Neural progenitor cell (in vitro differentiated cells): ENCODE measurements at regions not wholly inside any gene's neighbourhood (a gene's known extent, or its start where the extent isn't known, plus 50 kb on each side); places are given as distances from the start of the nearest gene placed in this dataset.
A peak's percentile ranks its signal among the peaks of the same experiment; 100 is the strongest.

ENCODE experiments used
- DNase-seq: peaks from one replicate; pipeline ENCODE4 v3.0.0-alpha.2; 2016; ENCODE audit warnings: low spot score
- H2AFZ ChIP-seq: fragments of 200-600 bp; sonication (generic); replicated peaks from 2 replicates; pipeline ENCODE4 v1.6.1; 2016; ENCODE audit warnings: antibody characterized with exemption
- H3F3A ChIP-seq: fragments of 200-600 bp; sonication (generic); 2 replicates; pipeline ENCODE4 v1.6.1; 2016; ENCODE audit warnings: antibody characterized with exemption, low read depth
- H3K27ac ChIP-seq: fragments of 200-600 bp; sonication (generic); 2 replicates; pipeline ENCODE4 v1.5.1; 2016; ENCODE audit warnings: mild to moderate bottlenecking
- H3K27me3 ChIP-seq: fragments of 200-600 bp; sonication (generic); 2 replicates; pipeline ENCODE4 v1.6.1; 2016; ENCODE audit warnings: mild to moderate bottlenecking, moderate library complexity
- H3K36me3 ChIP-seq: fragments of 200-600 bp; sonication (generic); 2 replicates; pipeline ENCODE4 v1.5.1; 2016
- H3K4me1 ChIP-seq: fragments of 200-600 bp; sonication (generic); 2 replicates; pipeline ENCODE4 v1.6.1; 2016; ENCODE audit warnings: mixed run types
- H3K4me2 ChIP-seq: fragments of 200-600 bp; sonication (generic); 2 replicates; pipeline ENCODE4 v1.6.1; 2016
- H3K4me3 ChIP-seq: fragments of 200-600 bp; sonication (generic); 2 replicates; pipeline ENCODE4 v1.5.1; 2016
- H3K79me2 ChIP-seq: fragments of 200-600 bp; sonication (generic); 2 replicates; pipeline ENCODE4 v1.6.1; 2016; ENCODE audit warnings: low read depth
- H3K9ac ChIP-seq: fragments of 200-600 bp; sonication (generic); 2 replicates; pipeline ENCODE4 v1.6.1; 2016
- H3K9me3 ChIP-seq: fragments of 200-600 bp; sonication (generic); 2 replicates; pipeline ENCODE4 v1.5.1; 2016; ENCODE audit warnings: low read depth
- H4K20me1 ChIP-seq: fragments of 200-600 bp; sonication (generic); 2 replicates; pipeline ENCODE4 v1.6.1; 2016; ENCODE audit warnings: low read depth
- H3K27ac Mint-ChIP-seq: 3 replicates; pipeline ENCODE4 v1.8.0; 2021; ENCODE audit warnings: mixed read lengths
- H3K27me3 Mint-ChIP-seq: 2 replicates; pipeline ENCODE4 v1.8.0; 2022; ENCODE audit warnings: low read depth, mild to moderate bottlenecking, inconsistent platforms, moderate library complexity, mixed read lengths; ENCODE audit not compliant: insufficient read depth
- H3K36me3 Mint-ChIP-seq: 3 replicates; pipeline ENCODE4 v1.8.0; 2021; ENCODE audit warnings: mixed read lengths
- H3K4me1 Mint-ChIP-seq: 3 replicates; pipeline ENCODE4 v1.8.0; 2021; ENCODE audit warnings: mixed read lengths
- H3K4me3 Mint-ChIP-seq: 3 replicates; pipeline ENCODE4 v1.8.0; 2021; ENCODE audit warnings: mild to moderate bottlenecking, moderate library complexity, mixed read lengths
- H3K9me3 Mint-ChIP-seq: 3 replicates; pipeline ENCODE4 v1.8.0; 2020; ENCODE audit warnings: mixed read lengths
- CTCF ChIP-seq: fragments of 200-600 bp; sonication (generic); IDR thresholded peaks from 2 replicates; pipeline ENCODE4 v1.5.1; 2017; ENCODE audit warnings: antibody characterized with exemption, mild to moderate bottlenecking
- EZH2 ChIP-seq: fragments of 200-600 bp; sonication (generic); IDR thresholded peaks from 2 replicates; pipeline ENCODE4 v1.6.1; 2017; ENCODE audit warnings: antibody characterized with exemption, mild to moderate bottlenecking, moderate library complexity
- EZH2phosphoT487 ChIP-seq: fragments of 200-600 bp; sonication (generic); IDR thresholded peaks from 2 replicates; pipeline ENCODE4 v1.6.1; 2017; ENCODE audit warnings: antibody characterized with exemption

- Histone ChIP-seq H3K9me3 (no peaks in the 10 kb centered on the region), H3K9ac (no peak overlapping the region), H3K4me2 (no peak overlapping the region), H3K4me3 (no peak overlapping the region), H4K20me1 (no peaks in the 10 kb centered on the region), H3K36me3 (no peaks in the 10 kb centered on the region), H3K27ac (no peak overlapping the region), H2AFZ (no peak overlapping the region), H3K27me3 (no peaks in the 10 kb centered on the region), H3K4me1 (peaks cover 12% of the 10 kb centered on the region), H3K79me2 (no peaks in the 10 kb centered on the region), H3F3A (no peaks in the 10 kb centered on the region)
- H3K27ac Mint-ChIP-seq, result no peak overlapping the region
- H3K36me3 Mint-ChIP-seq, result no peaks in the 10 kb centered on the region
- peaks cover 12% of the 10 kb centered on the region for H3K4me1 Mint-ChIP-seq
- TF ChIP-seq EZH2 (no peak), EZH2phosphoT487 (no peak), CTCF (no peak)
- peaks cover 8% of the 10 kb centered on the region for H3K9me3 Mint-ChIP-seq
- H3K27me3 Mint-ChIP-seq, result peaks cover 12% of the 10 kb centered on the region
- DNase-seq, result no peak
- H3K4me3 Mint-ChIP-seq, result no peak overlapping the region
Observed at GRCh38 chr6:3900744-3901336, 51.7 kb downstream of the FAM50B start.

- no peaks in the 10 kb centered on the region for H3K79me2 ChIP-seq
- H3K27me3 ChIP-seq, result no peaks in the 10 kb centered on the region
- Mint-ChIP-seq H3K36me3 (no peaks in the 10 kb centered on the region), H3K27ac (no peak overlapping the region), H3K4me3 (no peak overlapping the region), H3K27me3 (peaks cover 10% of the 10 kb centered on the region), H3K9me3 (peaks cover 8% of the 10 kb centered on the region), H3K4me1 (peaks cover 33% of the 10 kb centered on the region)
- H3K9me3 ChIP-seq, result no peaks in the 10 kb centered on the region
- TF ChIP-seq EZH2phosphoT487 (no peak), EZH2 (no peak), CTCF (no peak)
- H3K4me1 ChIP-seq, result peaks cover 26% of the 10 kb centered on the region
- no peak overlapping the region for H3K4me3 ChIP-seq
- no peak overlapping the region for H2AFZ ChIP-seq
- no peak for DNase-seq
- H3F3A ChIP-seq, result no peaks in the 10 kb centered on the region
- no peak overlapping the region for H3K27ac ChIP-seq
- H3K4me2 ChIP-seq, result no peak overlapping the region
- H3K9ac ChIP-seq, result no peak overlapping the region
- no peaks in the 10 kb centered on the region for H4K20me1 ChIP-seq
- no peaks in the 10 kb centered on the region for H3K36me3 ChIP-seq
Observed at GRCh38 chr6:3902871-3903648, 53.9 kb downstream of the FAM50B start.

GRCh38 chr6:3904518-3904917 is 55.3 kb downstream of the FAM50B start:
- no peak for DNase-seq
- H2AFZ ChIP-seq, result peak overlapping the region; percentile 65
- H3K79me2 ChIP-seq, result no peaks in the 10 kb centered on the region
- TF ChIP-seq EZH2 (no peak), CTCF (no peak), EZH2phosphoT487 (no peak)
- no peaks in the 10 kb centered on the region for H3K9me3 ChIP-seq
- peaks cover 6% of the 10 kb centered on the region for H3K27me3 Mint-ChIP-seq
- no peak overlapping the region for H3K27ac ChIP-seq
- no peaks in the 10 kb centered on the region for H3K9me3 Mint-ChIP-seq
- H3K4me1 ChIP-seq, result peaks cover 27% of the 10 kb centered on the region
- no peaks in the 10 kb centered on the region for H3K27me3 ChIP-seq
- no peak overlapping the region for H3K4me3 ChIP-seq
- no peaks in the 10 kb centered on the region for H3K36me3 ChIP-seq
- H3K4me2 ChIP-seq, result no peak overlapping the region
- H3K4me3 Mint-ChIP-seq, result no peak overlapping the region
- H3F3A ChIP-seq, result no peaks in the 10 kb centered on the region
- H3K9ac ChIP-seq, result no peak overlapping the region
- no peaks in the 10 kb centered on the region for H3K36me3 Mint-ChIP-seq
- no peak overlapping the region for H3K27ac Mint-ChIP-seq
- peaks cover 36% of the 10 kb centered on the region for H3K4me1 Mint-ChIP-seq
- no peaks in the 10 kb centered on the region for H4K20me1 ChIP-seq
